ENCODE measurements at regions not wholly inside any gene's neighbourhood (a gene's known extent, or its start where the extent isn't known, plus 50 kb on each side); places are given as distances from the start of the nearest gene placed in this dataset.

DNA sequence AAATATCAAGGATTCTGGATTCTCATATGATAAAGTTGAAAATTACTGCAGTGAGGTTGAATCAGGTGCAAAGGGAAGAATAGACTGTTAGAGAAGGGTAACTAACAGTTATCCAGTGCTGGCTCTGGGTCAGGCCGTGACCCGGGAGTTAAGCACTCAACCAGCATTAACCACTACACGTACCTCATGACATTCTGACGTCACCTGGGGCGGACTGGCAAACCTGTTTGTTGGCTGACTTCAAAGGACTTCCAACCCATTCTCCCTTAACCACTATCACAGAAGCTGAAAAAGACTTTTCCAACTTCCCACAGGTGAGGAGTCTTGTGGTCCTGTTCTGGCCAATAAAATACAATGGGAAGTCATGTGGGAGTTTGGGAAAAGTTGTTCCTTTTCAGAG is 268.9 kb downstream of the ENC1 start:
- ATAC-seq (no peak), DNase-seq (no peak)
- intact Hi-C loops (cut with micrococcal nuclease): no loop called here

DNA sequence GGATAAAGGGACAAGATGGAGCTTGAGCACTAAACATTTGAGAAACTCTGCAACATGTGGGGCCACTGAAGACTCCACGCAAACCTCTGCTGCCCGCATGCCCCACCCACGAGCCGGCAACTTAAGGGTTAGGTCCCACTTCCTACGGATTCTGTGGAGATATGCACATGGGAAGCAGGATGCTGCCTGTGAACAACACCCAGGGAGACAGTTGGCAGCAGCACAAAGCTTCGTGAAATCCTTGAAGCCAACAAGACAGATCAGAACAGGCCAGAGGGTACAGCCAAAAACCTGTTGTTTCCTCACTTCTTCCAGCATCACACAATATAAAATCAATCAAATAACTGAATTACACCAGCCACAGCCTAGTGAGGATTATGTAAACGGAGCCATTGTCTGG is 270.4 kb downstream of the ENC1 start:
- ATAC-seq (no peak), DNase-seq (no peak)
- intact Hi-C loops (cut with micrococcal nuclease): no loop called here

DNA sequence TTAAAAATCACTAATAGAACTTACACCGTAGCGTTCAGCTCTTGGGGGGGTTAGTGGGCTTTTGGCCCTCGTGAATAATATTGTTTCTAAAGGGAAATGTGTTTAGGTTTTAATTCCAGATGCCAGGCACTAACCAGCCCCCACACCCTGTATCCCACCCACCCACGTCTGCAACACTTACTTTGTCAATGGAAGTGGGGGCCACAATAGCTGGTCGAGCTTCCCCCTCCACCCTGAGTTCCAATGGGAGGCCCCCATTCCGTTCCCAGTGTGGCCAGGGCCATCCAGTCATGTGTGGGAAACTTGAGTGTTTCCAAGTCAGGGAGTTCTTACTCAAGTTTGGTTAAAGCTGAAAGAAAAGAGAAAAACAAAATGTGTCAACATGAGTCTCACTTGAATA is 271.4 kb downstream of the ENC1 start:
- intact Hi-C loops (cut with micrococcal nuclease): no loop called here
- DNase-seq: no peak
- no peak for ATAC-seq

DNA sequence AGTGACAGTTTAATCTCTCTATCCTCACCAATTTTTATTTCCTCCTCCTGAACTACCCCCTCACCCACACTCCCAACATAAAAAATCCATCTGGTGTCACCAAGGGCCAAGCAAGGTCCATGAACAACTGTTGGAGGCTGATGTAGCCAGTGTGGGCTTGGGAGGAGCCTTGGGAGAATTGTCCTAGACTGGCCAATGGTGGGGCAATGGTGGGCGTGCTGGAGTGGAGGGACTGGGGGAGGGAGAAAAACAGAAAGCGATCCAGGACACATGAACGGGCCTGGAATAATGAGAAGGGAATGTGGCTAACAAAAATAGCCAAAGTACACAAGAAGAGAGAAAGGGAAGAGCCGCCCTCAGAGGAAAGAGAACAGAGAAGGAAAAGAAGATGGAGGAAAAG is 272.6 kb downstream of the ENC1 start:
- ATAC-seq (peak; percentile 79), DNase-seq (peak; percentile 46)
- intact Hi-C loops (cut with micrococcal nuclease): no loop called here

DNA sequence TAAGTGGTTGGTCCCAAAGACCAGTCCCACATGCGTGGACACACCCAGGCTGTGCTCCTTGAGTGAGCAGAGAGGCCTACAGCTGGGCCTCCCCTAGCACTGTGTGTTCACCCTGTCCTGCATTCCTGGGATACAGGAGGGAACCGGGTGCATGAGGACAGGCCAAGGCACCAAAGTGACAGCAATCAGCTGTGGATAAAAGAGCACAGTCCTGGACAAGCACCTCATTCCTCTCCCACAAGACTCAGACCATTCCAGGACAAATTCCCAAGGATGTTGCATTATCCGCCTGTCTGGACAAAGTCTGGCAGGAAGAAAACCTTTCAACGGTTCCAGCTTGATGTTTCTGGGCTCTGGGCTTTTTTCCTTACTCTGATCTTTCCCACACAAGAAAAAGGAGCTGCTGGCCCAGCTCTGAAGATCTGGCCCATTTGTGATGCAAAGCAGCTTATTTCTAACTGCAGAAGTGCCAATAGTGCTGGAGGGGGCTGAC is 273.2 kb downstream of the ENC1 start:
- ATAC-seq: peak; percentile 86
- intact Hi-C loops (cut with micrococcal nuclease): no loop called here
- DNase-seq: no peak

DNA sequence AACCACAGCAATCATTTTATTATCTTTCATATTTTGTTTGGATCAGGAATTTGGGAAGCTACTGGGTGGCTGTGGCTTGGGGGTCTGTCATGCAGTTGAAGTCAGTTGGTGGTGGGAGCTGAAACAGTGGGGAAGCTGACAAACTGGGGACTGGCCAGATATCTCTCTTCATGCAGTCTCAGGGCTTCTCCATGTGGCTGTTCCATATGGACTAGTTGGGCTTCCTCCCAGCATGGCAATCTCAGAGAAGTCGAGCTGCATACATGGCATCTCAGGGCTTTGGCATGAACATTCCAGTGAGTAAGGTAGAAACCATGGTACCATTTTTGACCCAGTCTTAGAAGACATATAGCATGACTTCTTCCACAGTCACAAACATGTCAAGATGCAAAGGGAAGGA is 274.8 kb downstream of the ENC1 start:
- no peak for ATAC-seq
- no peak for DNase-seq
- intact Hi-C loops (cut with micrococcal nuclease): no loop called here

DNA sequence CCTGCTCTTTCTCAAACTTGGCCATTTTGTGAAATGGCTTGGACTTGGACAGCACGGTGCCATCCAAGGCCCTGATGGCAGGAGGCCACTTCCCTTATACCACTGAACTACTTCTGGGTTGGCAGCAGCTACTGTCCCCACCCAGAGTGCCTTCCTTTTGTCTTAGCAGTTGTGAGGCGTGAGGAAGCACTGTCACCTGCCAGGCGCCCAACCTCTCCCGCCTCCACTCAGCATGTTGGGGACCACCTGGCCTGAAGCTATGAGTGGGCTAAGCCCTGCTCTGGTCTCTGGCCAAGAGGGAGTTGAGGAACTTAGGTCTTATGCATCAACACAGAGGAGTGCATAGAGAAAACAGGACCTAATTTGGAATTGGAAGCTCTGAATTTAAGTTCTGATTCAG is 276.0 kb downstream of the ENC1 start:
- no peak for ATAC-seq
- intact Hi-C loops (cut with micrococcal nuclease): no loop called here
- DNase-seq: no peak

DNA sequence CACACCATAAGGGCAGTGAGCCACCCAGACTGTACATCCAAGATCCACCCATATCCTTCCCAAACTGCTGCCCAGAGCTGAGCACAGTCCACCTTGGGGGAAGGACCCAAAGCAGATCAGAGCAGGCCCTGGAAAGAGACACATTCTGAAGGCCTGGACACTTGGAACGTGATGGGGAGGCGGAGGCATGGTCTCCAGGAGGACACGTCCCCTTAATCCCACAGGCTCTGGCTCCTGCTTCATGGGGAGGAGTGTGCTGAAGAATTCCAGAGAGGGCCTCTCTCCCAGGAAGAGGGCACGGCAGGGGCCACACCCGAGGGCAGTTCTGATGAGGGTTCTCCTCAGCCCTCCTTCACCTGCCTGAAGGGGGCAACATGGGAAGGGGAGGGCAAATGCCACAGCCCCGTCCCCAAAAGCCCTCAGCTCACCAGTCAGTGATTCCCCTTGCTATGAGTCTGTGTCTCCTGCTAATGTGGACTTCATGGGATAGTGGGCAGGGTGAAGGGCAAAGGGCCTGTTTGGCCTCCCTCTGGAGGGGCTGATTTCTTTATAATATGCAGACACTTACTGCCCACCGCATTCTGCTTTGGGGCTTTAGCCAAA is 276.8 kb downstream of the ENC1 start:
- ATAC-seq: no peak
- DNase-seq: no peak
- intact Hi-C loops (cut with micrococcal nuclease): no loop called here

DNA sequence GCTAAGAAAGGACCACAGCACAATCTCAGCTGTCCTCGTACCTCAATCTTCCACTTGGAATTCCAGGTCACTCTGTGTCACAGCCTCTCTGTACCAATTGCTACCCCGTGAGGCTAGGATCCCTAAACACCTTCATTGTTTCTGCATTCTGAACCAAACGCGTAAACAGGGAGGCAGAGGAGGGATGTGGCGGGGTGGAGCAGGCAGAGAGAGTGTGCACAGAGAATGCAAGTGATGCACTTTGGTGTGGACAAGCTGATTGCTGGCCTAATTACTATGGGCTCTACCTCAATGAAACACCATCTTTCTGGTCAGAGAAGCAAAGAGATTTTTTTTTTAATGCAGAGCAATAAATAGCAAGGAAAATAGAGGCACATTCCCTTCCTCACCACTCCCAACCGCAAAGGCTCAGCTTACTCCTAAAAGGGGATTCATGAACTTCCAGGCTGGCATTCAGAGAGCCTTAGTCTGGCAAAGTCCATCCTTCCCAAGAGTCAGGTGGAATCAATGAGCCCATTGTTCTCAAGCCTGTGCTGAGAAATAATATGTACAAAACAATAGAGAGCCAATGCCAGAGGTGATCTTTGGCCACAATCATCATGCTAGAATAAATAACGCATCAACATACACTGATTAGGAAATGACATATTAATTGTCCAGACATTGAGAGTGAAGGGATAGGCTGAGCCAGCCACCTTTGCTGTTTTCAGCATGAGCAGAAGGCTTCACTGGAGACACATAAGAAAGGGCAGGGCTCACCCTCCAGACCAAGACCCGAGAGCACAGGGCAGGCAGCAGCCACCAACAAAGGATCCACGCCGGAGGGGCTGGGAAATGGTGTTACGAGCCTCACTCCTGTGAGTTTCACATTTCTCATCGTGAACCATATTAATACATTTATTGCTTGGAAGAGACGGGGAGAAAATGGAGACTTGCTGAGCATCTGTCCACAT is 278.8 kb downstream of the ENC1 start:
- DNase-seq (no peak), ATAC-seq (no peak)
- intact Hi-C loops (cut with micrococcal nuclease): no loop called here

DNA sequence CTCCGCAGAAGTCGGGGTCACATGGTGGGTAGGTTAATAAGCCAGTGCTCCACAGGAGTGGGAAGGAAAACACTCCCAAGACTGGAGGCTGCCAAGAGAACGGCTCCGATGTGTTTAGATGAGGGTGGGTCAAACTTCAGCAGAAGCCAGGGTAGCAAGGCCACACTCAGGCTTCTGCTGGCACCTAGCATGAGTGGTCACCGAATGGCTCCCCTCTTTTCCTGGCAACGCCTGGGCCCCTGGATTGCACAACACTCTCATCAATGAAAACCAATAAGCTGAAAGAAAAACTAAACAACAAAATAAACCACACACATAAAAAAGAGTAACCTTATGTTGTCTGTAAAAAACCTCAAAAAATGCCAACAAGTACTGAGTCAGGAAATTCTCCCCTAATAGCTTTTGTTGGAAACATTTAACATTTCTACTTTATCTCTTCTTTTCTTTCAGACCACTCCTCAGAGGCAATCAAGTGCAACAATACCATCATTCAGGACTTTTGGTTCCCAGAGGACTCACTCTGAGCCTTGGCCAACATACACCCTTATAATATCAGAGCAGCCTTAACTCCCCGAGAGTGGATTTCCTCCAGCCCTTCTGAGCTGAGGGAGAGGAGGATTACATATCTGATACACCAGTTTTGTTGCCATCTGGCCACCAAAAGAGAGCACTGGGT is 279.9 kb downstream of the ENC1 start:
- DNase-seq (no peak), ATAC-seq (peak; percentile 71)
- intact Hi-C loops (cut with micrococcal nuclease): no loop called here

DNA sequence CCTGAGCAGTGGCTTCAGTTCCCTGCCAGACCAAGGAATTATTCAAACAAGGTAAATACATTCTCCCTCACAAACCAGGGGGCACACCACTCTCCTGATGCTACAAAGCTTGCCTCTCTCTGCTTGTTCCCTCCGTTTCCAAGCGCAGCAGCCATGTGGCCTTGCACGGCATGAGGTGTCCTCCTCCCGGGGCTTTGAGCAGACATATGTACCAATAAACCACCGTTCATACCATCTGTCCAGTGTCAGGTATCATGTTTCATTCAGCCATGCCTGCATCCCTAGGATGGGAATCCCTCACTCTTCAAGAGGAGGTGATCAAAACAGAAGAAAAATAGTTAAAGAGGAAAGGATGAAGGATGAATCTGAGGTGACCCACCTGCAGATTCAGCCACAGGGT is 282.7 kb downstream of the ENC1 start:
- intact Hi-C loops (cut with micrococcal nuclease): no loop called here
- DNase-seq (no peak), ATAC-seq (no peak)

DNA sequence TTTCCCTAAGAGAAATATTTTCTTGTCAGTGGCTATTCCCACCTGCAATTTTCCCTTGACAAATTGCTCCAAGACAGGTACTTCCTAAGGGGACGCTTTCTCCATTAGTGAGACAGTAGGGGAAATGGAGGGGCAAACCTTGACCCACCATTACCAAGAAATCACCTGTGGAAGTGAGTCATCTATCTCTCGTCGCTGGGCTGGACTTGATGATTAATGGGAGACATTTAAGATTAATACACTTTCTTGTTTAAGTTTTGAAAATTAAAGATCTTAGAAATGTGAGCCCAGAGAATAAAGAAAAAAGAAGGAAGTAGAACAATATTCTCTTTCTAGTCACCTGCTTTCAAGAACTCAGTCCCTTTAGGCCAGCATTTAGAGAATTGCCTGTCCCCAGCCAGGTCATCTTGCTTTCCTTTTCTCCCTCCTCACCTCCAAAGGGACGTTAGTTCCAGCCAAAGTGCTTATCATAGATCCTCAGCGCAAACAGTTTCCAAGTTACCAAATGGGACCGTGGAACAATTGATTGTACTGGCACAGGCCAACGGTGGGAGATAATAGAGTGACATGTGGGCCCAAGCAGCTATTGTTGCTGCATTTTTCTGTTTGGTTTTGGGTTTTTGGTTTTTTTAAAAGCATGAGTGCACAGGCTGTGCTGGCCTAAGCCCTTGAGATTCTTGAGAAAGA is 284.4 kb downstream of the ENC1 start:
- ATAC-seq: peak; percentile 71

DNA sequence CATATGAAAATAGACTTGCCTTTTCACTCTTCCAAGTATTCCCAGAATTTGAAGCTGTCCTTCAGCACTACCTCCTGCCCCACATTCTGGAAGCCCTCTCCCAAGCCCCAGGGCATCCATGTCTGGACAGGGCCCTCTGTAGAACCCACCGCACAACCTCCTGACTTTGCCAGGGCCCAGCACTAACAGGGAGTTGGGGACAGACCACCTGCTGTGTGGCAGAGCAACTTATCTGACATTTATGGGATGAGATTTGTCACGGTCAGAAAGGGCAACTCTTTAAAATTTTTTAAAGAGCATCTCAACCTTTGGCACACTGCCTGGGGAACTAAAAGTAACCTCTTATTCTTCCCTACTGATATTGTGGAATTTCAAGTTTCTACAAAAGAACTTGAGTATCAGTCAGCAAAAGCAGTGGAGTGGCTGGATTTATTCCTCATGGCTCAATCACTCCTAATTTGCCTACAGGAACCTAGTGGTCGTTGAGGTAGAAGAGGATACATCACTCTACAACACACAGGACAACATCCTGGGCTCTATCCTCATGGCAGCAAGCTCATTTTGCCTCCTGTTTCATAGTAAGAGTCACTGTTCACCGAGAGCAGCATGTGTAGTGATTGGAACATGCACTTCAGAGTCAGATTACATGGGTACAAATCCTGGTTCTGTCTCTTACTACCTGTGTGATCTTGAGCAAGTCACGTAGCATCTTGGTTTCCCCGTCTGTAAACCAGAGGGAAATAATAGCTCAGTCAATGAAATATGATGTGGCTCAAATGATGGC is 285.3 kb downstream of the ENC1 start:
- intact Hi-C loops (cut with micrococcal nuclease): no loop called here
- DNase-seq (no peak), ATAC-seq (no peak)

More for the DNA sequence above, 284.4 kb downstream of the ENC1 start:
- DNase-seq: no peak
- intact Hi-C loops (cut with micrococcal nuclease): no loop called here

DNA sequence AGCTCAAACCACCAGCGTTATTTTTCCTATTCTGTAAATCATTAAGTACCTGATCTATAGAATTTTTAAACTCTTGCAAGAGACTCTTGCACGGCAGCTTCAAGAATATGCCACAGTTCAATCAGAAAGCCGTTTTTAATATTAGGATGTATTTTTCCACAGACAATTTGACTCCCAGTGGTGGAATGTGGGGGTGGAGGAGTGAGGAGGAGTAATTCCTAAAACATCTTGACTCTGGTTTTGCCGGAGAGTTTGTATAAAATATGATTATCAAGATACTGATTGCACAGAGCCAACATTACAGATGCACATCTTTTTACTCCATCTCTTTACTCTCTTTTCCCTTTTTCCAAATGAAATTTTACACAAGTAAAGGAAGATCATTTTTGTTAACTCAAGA is 288.3 kb downstream of the ENC1 start:
- ATAC-seq: no peak
- intact Hi-C loops (cut with micrococcal nuclease): no loop called here
- no peak for DNase-seq

DNA sequence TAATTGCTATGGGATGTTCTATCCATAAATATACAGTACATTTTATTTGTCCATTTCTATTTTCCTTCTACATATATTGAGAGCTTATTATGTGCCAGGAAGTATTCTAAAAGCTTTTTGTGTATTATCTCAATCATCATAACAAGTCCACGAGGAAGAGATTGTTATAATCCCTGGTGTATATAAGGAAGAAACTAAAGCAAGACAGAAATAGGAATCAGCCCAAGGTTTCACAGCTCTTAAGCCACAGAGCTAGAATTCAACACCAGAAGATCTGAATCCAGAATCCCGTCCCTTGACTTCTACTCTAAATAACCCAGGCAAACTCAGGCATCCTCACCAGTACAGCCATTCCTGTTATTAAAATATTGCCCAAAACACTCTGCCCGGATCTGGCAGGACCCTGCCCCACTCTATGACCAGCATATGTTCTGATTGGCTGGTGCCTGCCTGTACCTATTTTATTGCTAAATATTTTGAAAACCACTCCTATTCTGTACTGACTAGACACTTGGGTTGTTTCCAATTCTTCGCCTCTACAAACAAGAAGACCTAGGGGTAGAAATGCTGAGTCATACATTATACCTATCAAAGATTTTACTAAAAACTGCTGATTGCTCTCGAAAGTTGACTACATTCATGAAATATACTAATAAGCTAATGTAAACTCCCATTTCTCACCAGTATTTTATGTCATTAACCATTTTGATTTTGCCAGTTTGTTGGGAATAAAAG is 297.4 kb downstream of the ENC1 start:
- intact Hi-C loops (cut with micrococcal nuclease): no loop called here
- no peak for DNase-seq
- no peak for ATAC-seq

DNA sequence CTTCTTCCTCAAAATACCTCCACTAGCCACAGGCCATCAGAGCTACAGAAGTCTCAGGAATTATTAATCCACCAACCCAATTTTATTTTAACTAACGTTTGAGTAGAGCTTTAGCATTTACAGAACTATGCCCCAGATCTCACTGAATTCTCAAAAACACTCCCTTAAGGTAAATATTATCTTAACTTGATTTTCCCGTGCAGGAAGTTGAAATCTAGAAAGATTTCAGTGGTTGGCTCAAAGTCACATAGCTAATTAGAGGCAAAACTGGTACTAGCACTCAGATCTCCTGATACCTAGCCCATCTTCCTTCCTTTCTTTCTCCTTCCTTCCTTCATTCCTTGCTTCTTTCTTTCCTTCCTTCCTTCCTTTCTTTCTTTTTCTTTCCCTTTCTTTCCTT is 298.3 kb downstream of the ENC1 start:
- DNase-seq (no peak), ATAC-seq (no peak)
- intact Hi-C loops (cut with micrococcal nuclease): no loop called here

DNA sequence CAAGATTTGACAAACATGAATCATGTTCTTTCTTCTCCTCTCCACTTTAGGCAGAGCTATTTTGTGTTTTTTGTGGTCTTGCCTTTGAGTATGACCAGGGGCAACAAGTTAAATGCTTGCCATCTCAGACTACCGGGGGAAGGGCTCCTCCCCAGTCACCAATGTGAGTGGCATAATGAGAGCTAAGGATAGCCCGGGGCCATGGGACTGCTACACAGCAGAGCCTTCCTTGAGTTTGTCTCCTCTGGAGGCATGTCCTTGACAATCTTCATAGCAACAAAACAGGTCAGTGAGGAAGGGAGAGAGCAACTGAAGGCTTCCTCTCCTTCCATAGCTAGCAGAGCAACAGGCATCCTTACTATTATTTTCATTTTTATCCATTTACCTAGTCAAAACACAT is 299.3 kb downstream of the ENC1 start:
- DNase-seq (no peak), ATAC-seq (no peak)
- intact Hi-C loops (cut with micrococcal nuclease): no loop called here

DNA sequence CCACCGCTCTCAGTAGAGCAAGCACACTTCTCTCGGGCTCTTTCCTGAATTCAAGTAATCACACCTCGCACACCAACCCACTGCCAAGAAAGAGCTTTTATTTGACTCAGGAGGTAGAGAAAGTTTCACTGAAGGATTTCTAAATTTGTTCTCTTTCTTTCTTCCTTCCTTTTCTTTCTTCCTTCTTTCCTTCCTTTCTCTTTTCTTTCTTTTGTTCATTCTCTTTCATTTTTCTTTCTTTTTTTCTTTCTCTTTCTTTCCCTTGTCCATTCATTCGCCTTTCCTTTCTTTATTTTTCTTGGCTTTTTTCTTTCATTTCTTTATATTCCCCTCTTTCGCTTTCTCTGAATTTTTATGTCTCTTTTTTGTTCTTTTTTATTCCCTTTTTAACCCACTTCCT is 300.1 kb downstream of the ENC1 start:
- intact Hi-C loops (cut with micrococcal nuclease): no loop called here
- DNase-seq (no peak), ATAC-seq (no peak)

Measured in left ventricle myocardium superior (tissue), 1 donor.